K562 (cell line): ENCODE measurements at regions not wholly inside any gene's neighbourhood (a gene's known extent, or its start where the extent isn't known, plus 50 kb on each side); places are given as distances from the start of the nearest gene placed in this dataset.

Experiments
- ATAC-seq: fragments of 200-7000 bp; cut with Tn5 transposase; 3 replicates; pipeline ENCODE4 v1.9.1; 2020; ENCODE audit warnings: moderate library complexity
- BruUV-seq: library from RNA; stranded (reverse); fragments of 400-500 nt; replicated peaks from 2 replicates; lab custom pipeline; 2021; lab: Mats Ljungman, UMichigan
- CTCF ChIA-PET: fragments of 300-600 bp; formaldehyde crosslinking; extraction: SDS; loops from one replicate; lab custom pipeline; 2021; ENCODE audit warnings: low intra/inter-chr PET ratio; lab: Yijun Ruan, JAX
- POLR2A ChIA-PET: fragments of 300-600, 350-650 bp; sonication (Branson Sonifier 250); formaldehyde crosslinking; extraction: SDS; loops from one replicate; lab custom pipeline; 2021; ENCODE audit warnings: antibody characterized with exemption, inconsistent platforms; lab: Yijun Ruan, JAX
- DNase-seq, 4 experiments: peaks; one replicate each; pipeline versions ENCODE4 v3.0.0 to v3.0.0-alpha.2; 2011 to 2018; ENCODE audit warnings: low spot score in 3 of 4, mixed read lengths in 3 of 4; ENCODE audit errors: extremely low read depth in 1 of 4
- FAIRE-seq: peaks from 2 replicates; lab custom pipeline; 2011; peaks lifted over from hg19 to GRCh38; lab: Jason Lieb, UNC
- H2AFZ ChIP-seq: 2 replicates; pipeline ENCODE4 v1.6.0; 2011; ENCODE audit warnings: low read depth, low read length, control low read depth, inconsistent platforms
- H3K27ac ChIP-seq: fragments of 200-600 bp; 3 replicates; pipeline ENCODE4 v1.8.0; 2011; ENCODE audit warnings: low read depth, mild to moderate bottlenecking, control low read depth, inconsistent platforms, low read length, moderate library complexity, mixed read lengths; ENCODE audit errors: extremely low read depth
- H3K27me3 ChIP-seq, 2 experiments: fragments of 300-600 bp in 1 of 2; 2 replicates in 1 of 2; 3 replicates in 1 of 2; pipeline versions ENCODE4 v1.6.0 to v1.8.0; 2011; ENCODE audit warnings: inconsistent platforms in 2 of 2, low read length in 2 of 2, mild to moderate bottlenecking in 1 of 2, mixed read lengths in 1 of 2, moderate library complexity in 1 of 2; ENCODE audit not compliant: control insufficient read depth in 2 of 2, insufficient read depth in 2 of 2
- H3K36me3 ChIP-seq: fragments of 300-600 bp; 3 replicates; pipeline ENCODE4 v1.8.0; 2011; ENCODE audit warnings: mild to moderate bottlenecking, low read length, inconsistent platforms; ENCODE audit not compliant: control insufficient read depth, insufficient read depth
- H3K4me1 ChIP-seq, 2 experiments: fragments of 200-600 bp in 1 of 2; replicated peaks in 1 of 2; 2 replicates in 1 of 2; 3 replicates in 1 of 2; pipeline versions ENCODE4 v1.5.1 to v1.8.0; 2011; ENCODE audit warnings: inconsistent platforms in 2 of 2, low read length in 2 of 2, mild to moderate bottlenecking in 1 of 2, mixed read lengths in 1 of 2, moderate library complexity in 1 of 2; ENCODE audit not compliant: control insufficient read depth in 2 of 2, insufficient read depth in 2 of 2
- H3K4me2 ChIP-seq: 2 replicates; pipeline ENCODE4 v1.6.1; 2011; ENCODE audit warnings: low read length, control low read depth, inconsistent platforms, mixed read lengths; ENCODE audit not compliant: insufficient read depth
- H3K4me3 ChIP-seq: fragments of 200-600 bp; sonication (generic), shearing (Covaris generic); 2 replicates; pipeline ENCODE4 v1.5.1; 2016; ENCODE audit warnings: control low read depth, inconsistent platforms
- H3K79me2 ChIP-seq: fragments of 200-600 bp; 3 replicates; pipeline ENCODE4 v1.8.0; 2011; ENCODE audit warnings: low read length, inconsistent platforms; ENCODE audit not compliant: control insufficient read depth, insufficient read depth
- H3K9ac ChIP-seq, 2 experiments: 2 replicates each; pipeline versions ENCODE4 v1.6.0 to v1.6.1; 2011; ENCODE audit warnings: low read depth in 2 of 2, low read length in 2 of 2, control low read depth in 1 of 2, inconsistent platforms in 1 of 2, mild to moderate bottlenecking in 1 of 2, mixed read lengths in 1 of 2; ENCODE audit not compliant: insufficient read depth in 1 of 2
- H3K9me1 ChIP-seq: one replicate; pipeline ENCODE4 v1.6.0; 2011; ENCODE audit warnings: inconsistent platforms, mild to moderate bottlenecking, low read length, moderate library complexity; ENCODE audit not compliant: control insufficient read depth, insufficient read depth
- H3K9me3 ChIP-seq: replicated peaks from 2 replicates; pipeline ENCODE4 v1.5.1; 2011; ENCODE audit warnings: low read depth, low read length, inconsistent platforms; ENCODE audit not compliant: control insufficient read depth, insufficient read depth
- H4K20me1 ChIP-seq: replicated peaks from 2 replicates; pipeline ENCODE4 v1.6.1; 2011; ENCODE audit warnings: low read length, inconsistent platforms, mixed read lengths; ENCODE audit not compliant: control insufficient read depth, insufficient read depth
- AFF4 ChIP-seq: sonication (generic); formaldehyde crosslinking; IDR thresholded peaks from 2 replicates; pipeline ENCODE4 v1.8.0; 2023; ENCODE audit warnings: mild to moderate bottlenecking, missing genetic modification reagents
- CSDE1 ChIP-seq, 2 experiments: fragments of 450-650 bp; IDR thresholded peaks; 2 replicates each; pipeline ENCODE4 v1.6.1; 2016; ENCODE audit warnings: mild to moderate bottlenecking in 1 of 2
- GABPA ChIP-seq: fragments of 200-800 bp; sonication (Bioruptor generic); conservative IDR thresholded peaks from 2 replicates; pipeline ENCODE4 v1.6.1; 2016; ENCODE audit warnings: low read depth, missing genetic modification characterization, missing compliant biosample characterization
- HMGN3 ChIP-seq: IDR thresholded peaks from 2 replicates; pipeline ENCODE4 v1.6.1; 2011; ENCODE audit warnings: borderline replicate concordance, low read depth, mild to moderate bottlenecking, mixed read lengths, low read length; ENCODE audit not compliant: insufficient read length; ENCODE audit errors: extremely low read depth
- HNRNPL ChIP-seq: fragments of 200-400 bp; formaldehyde crosslinking; IDR thresholded peaks from 2 replicates; pipeline ENCODE4 v1.6.1; 2017; ENCODE audit warnings: low read depth, mild to moderate bottlenecking, low read length
- HNRNPLL ChIP-seq: fragments of 200-400 bp; formaldehyde crosslinking; IDR thresholded peaks from 2 replicates; pipeline ENCODE4 v1.6.1; 2017; ENCODE audit warnings: low read length, low read depth, mild to moderate bottlenecking; ENCODE audit not compliant: poor library complexity, severe bottlenecking
- RAD51 ChIP-seq: fragments of 450-650 bp; IDR thresholded peaks from 2 replicates; pipeline ENCODE4 v1.7.1; 2016; ENCODE audit warnings: low read depth, mild to moderate bottlenecking, borderline replicate concordance
- RBM22 ChIP-seq: fragments of 200-400 bp; formaldehyde crosslinking; IDR thresholded peaks from 2 replicates; pipeline ENCODE4 v1.6.1; 2018; ENCODE audit warnings: low read length, low read depth; ENCODE audit not compliant: poor library complexity, severe bottlenecking
- ZBTB17 ChIP-seq: fragments of 450-650 bp; formaldehyde crosslinking; IDR thresholded peaks from 2 replicates; pipeline ENCODE4 v1.4.0; 2020; ENCODE audit warnings: mild to moderate bottlenecking
- ZBTB5 ChIP-seq: fragments of 450-650 bp; IDR thresholded peaks from 2 replicates; pipeline ENCODE4 v1.6.1; 2017; ENCODE audit warnings: antibody characterized with exemption
- ZNF146 ChIP-seq: IDR thresholded peaks from one replicate; pipeline ENCODE4 v1.6.1; 2018; ENCODE audit warnings: missing compliant biosample characterization; ENCODE audit not compliant: unreplicated experiment
- ZNF518B ChIP-seq: fragments of 250-450 bp; sonication (Bioruptor Pico); IDR thresholded peaks from 2 replicates; pipeline ENCODE4 v1.5.0; 2021; ENCODE audit warnings: mild to moderate bottlenecking, moderate library complexity
- ZNF780A ChIP-seq: fragments of 250-450 bp; sonication (Bioruptor Pico); IDR thresholded peaks from 2 replicates; pipeline ENCODE4 v1.5.0; 2021; ENCODE audit warnings: mild to moderate bottlenecking
- ZSCAN29 ChIP-seq: fragments of 450-650 bp; IDR thresholded peaks from 2 replicates; pipeline ENCODE4 v1.6.1; 2017
- WGBS: fragments of 100-300 bp; shearing (Covaris generic); methylation state at CpG from one replicate; pipeline ENCODE4 v1.1.6; 2016; ENCODE audit warnings: low coverage, mixed read lengths; ENCODE audit not compliant: insufficient coverage; ENCODE audit errors: missing lambda C conversion rate; 5-methylcytosine and 5-hydroxymethylcytosine counted together
- in situ Hi-C: fragments of 300-500 bp; cut with MboI; formaldehyde crosslinking; loops from 4 replicates; pipeline ENCODE4 v1.15.0; 2018; ENCODE audit warnings: inconsistent platforms, mixed read lengths
- intact Hi-C: fragments of 100-400 bp; cut with micrococcal nuclease; formaldehyde crosslinking; loops from 2 replicates; pipeline ENCODE4 v1.14.2; 2022

- no peaks in the 10 kb centered on the region for H3K79me2 ChIP-seq
- TF ChIP-seq RBM22 (no peak), ZNF146 (CRISPR knock-in tag) (no peak), AFF4 (no peak), HNRNPL (no peak), GABPA (tag) (no peak), ZNF780A (CRISPR knock-in tag) (no peak), ZSCAN29 (no peak), RAD51 (no peak), ZBTB17 (CRISPR knock-in tag) (no peak), ZNF518B (CRISPR knock-in tag) (no peak), HMGN3 (no peak), ZBTB5 (no peak), CSDE1 (IDR thresholded peaks at IDR 0.05) (no peak), HNRNPLL (no peak)
- TF ChIP-seq, all 486 proteins: peak for 0
- DNase-seq (no peak), FAIRE-seq (no peak), ATAC-seq (no peak)
- intact Hi-C loops, result no loop called here
- Histone ChIP-seq H3K36me3 (no peaks in the 10 kb centered on the region), H3K9ac (no peak overlapping the region), H4K20me1 (no peaks in the 10 kb centered on the region), H3K9me1 (no peaks in the 10 kb centered on the region), H3K27ac (no peak overlapping the region), H3K4me3 (no peak overlapping the region), H3K4me1 (no peaks in the 10 kb centered on the region), H2AFZ (no peak overlapping the region), H3K4me2 (no peak overlapping the region), H3K9me3 (no peaks in the 10 kb centered on the region), H3K27me3 (no peaks in the 10 kb centered on the region)
- no TSS peak for BruUV-seq
- CTCF ChIA-PET, result no interaction called here
- WGBS, result 0% methylated on average over 1 of the region's 1 CpG
- in situ Hi-C loops, result no loop called here
- POLR2A ChIA-PET, result no interaction called here
Measured at GRCh38 chr2:217267758-217268157, 407.9 kb upstream of the TNP1 start.
